H1 (cell line): ENCODE measurements at regions not wholly inside any gene's neighbourhood (a gene's known extent, or its start where the extent isn't known, plus 50 kb on each side); places are given as distances from the start of the nearest gene placed in this dataset.

Experiments
- CHD1 ChIP-seq: IDR thresholded peaks from 2 replicates; pipeline ENCODE4 v1.6.1; 2012; ENCODE audit warnings: low read depth, low read length, improper control_type of control experiment
- CHD2 ChIP-seq: IDR thresholded peaks from 2 replicates; pipeline ENCODE4 v1.6.1; 2012; ENCODE audit warnings: low read length, improper control_type of control experiment
- EP300 ChIP-seq, 2 experiments: IDR thresholded peaks; 1 replicate in 1 of 2; 2 replicates in 1 of 2; pipeline ENCODE4 v1.6.1; 2011 to 2012; ENCODE audit warnings: low read depth in 2 of 2, low read length in 2 of 2, mild to moderate bottlenecking in 2 of 2, borderline replicate concordance in 1 of 2, inconsistent platforms in 1 of 2, moderate library complexity in 1 of 2
- EZH2 ChIP-seq: fragments of 200-600 bp; sonication (generic); IDR thresholded peaks from 2 replicates; pipeline ENCODE4 v1.7.1; 2012; ENCODE audit warnings: low read depth, mild to moderate bottlenecking, moderate library complexity, low read length, inconsistent platforms; ENCODE audit not compliant: severe bottlenecking
- MAFK ChIP-seq: IDR thresholded peaks from 2 replicates; pipeline ENCODE4 v1.6.1; 2012; ENCODE audit warnings: low read depth, mild to moderate bottlenecking, improper control_type of control experiment, low read length
- MAX ChIP-seq: IDR thresholded peaks from 2 replicates; pipeline ENCODE4 v1.6.1; 2012; ENCODE audit warnings: inconsistent platforms
- SP1 ChIP-seq: IDR thresholded peaks from 2 replicates; pipeline ENCODE4 v1.6.1; 2011; ENCODE audit warnings: low read depth, low read length
- TAF7 ChIP-seq: optimal IDR thresholded peaks from 2 replicates; pipeline ENCODE3; 2011; ENCODE audit warnings: low read depth, mild to moderate bottlenecking, inconsistent platforms, low read length, moderate library complexity, borderline replicate concordance

- TF ChIP-seq MAFK (no peak), TAF7 (no peak), CHD2 (no peak), SP1 (no peak), EP300 (IDR thresholded peaks at IDR 0.05; ENCODE audit: borderline replicate concordance in 1 of 2, low read depth in 2 of 2, low read length in 2 of 2) (no peak), CHD1 (no peak), EZH2 (no peak), MAX (no peak)
Measured at GRCh38 chr14:39499514-39499913, 67.3 kb upstream of the FBXO33 start.
